ENCODE measurements at regions not wholly inside any gene's neighbourhood (a gene's known extent, or its start where the extent isn't known, plus 50 kb on each side); places are given as distances from the start of the nearest gene placed in this dataset.
"Not testable (repeated sequence)": the region's sequence is repeated elsewhere in the genome, so short reads cannot be mapped to it uniquely, and the experiment has no call there.

DNA sequence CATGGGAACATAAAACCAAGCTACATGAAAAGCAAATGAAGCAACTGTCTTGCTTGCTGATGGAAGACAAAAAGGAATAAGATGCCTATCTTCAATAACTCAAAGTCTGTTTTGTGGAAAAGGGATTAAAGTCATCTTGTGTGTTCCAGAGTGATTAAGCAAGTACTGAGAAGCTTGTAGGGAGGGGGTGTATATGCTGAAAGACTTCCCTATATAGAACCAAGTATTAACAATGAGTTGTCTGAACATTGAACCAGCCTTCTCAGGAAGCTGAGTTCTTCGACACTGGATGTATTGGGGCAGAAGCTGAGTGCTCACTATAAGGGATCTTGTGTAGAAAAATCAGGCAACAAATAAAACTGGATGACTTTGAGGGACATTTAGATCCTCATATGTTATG, 451.8 kb downstream of the CD83 start:
- Histone ChIP-seq H3K4me3 (no peak overlapping the region), H3K36me3 (no peaks in the 10 kb centered on the region), H3K27ac (no peak overlapping the region), H3K27me3 (no peaks in the 10 kb centered on the region), H3K9me3 (no peaks in the 10 kb centered on the region), H3K4me1 (peaks cover 0 to 5% of the 10 kb centered on the region in 2 donors)
- in situ Hi-C loops (cut with MboI; ENCODE audit: low sequenced_read_pairs in 4 of 4), result no loop called here
- DNase-seq, result no peak
- ATAC-seq, result no peak
- intact Hi-C loops (cut with DNase I; ENCODE audit: low total_unique reads), result no loop called here
- TF ChIP-seq CTCF (IDR thresholded peaks at IDR 0.05 in 4 of 5, conservative IDR thresholded peaks at IDR 0.05 in 1 of 5), result no peak
- TF ChIP-seq POLR2A (IDR thresholded peaks at IDR 0.05), result no peak

DNA sequence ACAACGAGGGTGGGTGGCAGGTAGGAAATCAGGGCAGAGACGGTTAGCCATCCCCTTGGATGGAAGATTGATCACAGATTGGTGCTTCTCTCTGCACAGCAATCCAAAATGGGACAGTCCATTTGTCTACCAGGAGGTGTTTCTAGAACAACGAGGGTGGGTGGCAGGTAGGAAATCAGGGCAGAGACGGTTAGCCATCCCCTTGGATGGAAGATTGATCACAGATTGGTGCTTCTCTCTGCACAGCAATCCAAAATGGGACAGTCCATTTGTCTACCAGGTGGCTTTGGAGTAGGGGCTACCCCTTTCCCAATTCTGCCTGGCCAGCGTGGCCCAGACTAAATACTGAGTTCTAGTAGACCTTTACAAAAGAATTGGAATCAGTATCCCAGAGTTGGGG, 452.3 kb downstream of the CD83 start:
- DNase-seq; H3K4me1 ChIP-seq; H3K4me3 ChIP-seq; H3K36me3 ChIP-seq; ATAC-seq; H3K27me3 ChIP-seq; in situ Hi-C loops (cut with MboI; ENCODE audit: low sequenced_read_pairs in 4 of 4); H3K27ac ChIP-seq; H3K9me3 ChIP-seq; intact Hi-C loops (cut with DNase I; ENCODE audit: low total_unique reads): not testable (repeated sequence)

GRCh38 chr6:14571001-14571400, 453.4 kb downstream of the CD83 start:
- intact Hi-C loops (cut with DNase I; ENCODE audit: low total_unique reads) (no loop called here), in situ Hi-C loops (cut with MboI; ENCODE audit: low sequenced_read_pairs in 4 of 4) (no loop called here)
- H3K4me3 ChIP-seq, result no peak overlapping the region
- TF ChIP-seq POLR2A (IDR thresholded peaks at IDR 0.05) (no peak), CTCF (IDR thresholded peaks at IDR 0.05 in 4 of 5, conservative IDR thresholded peaks at IDR 0.05 in 1 of 5) (no peak)
- H3K27ac ChIP-seq, result no peak overlapping the region
- ATAC-seq (no peak), DNase-seq (no peak)
- H3K4me1 ChIP-seq, result peaks cover 0 to 5% of the 10 kb centered on the region in 2 donors
- H3K27me3 ChIP-seq, result no peaks in the 10 kb centered on the region
- no peaks in the 10 kb centered on the region for H3K36me3 ChIP-seq
- no peaks in the 10 kb centered on the region for H3K9me3 ChIP-seq

- Histone ChIP-seq H3K4me3 (no peak overlapping the region), H3K27me3 (no peaks in the 10 kb centered on the region), H3K36me3 (no peaks in the 10 kb centered on the region), H3K4me1 (peaks cover 0 to 5% of the 10 kb centered on the region in 2 donors), H3K27ac (no peak overlapping the region), H3K9me3 (no peaks in the 10 kb centered on the region)
- no peak for ATAC-seq
- no peak for TF ChIP-seq POLR2A (IDR thresholded peaks at IDR 0.05)
- TF ChIP-seq CTCF (IDR thresholded peaks at IDR 0.05 in 4 of 5, conservative IDR thresholded peaks at IDR 0.05 in 1 of 5), result no peak
- DNase-seq, result no peak
- intact Hi-C loops (cut with DNase I; ENCODE audit: low total_unique reads) (no loop called here), in situ Hi-C loops (cut with MboI; ENCODE audit: low sequenced_read_pairs in 4 of 4) (no loop called here)
Measured at GRCh38 chr6:14571746-14572145, 454.2 kb downstream of the CD83 start.

GRCh38 chr6:14573267-14573666, 455.7 kb downstream of the CD83 start:
- ATAC-seq, result no peak
- TF ChIP-seq CTCF (IDR thresholded peaks at IDR 0.05 in 4 of 5, conservative IDR thresholded peaks at IDR 0.05 in 1 of 5), result no peak
- intact Hi-C loops (cut with DNase I; ENCODE audit: low total_unique reads) (no loop called here), in situ Hi-C loops (cut with MboI; ENCODE audit: low sequenced_read_pairs in 4 of 4) (no loop called here)
- Histone ChIP-seq H3K36me3 (no peaks in the 10 kb centered on the region), H3K27ac (no peak overlapping the region), H3K9me3 (no peaks in the 10 kb centered on the region), H3K4me3 (no peak overlapping the region), H3K4me1 (peaks cover 0 to 5% of the 10 kb centered on the region in 2 donors), H3K27me3 (no peaks in the 10 kb centered on the region)
- no peak for DNase-seq
